Stimulated activated CD8-positive, alpha-beta memory T cell treated with anti-CD3 and anti-CD28 coated beads, Interleukin-4, amount 100 ng/mL, for 48 hours (primary cell): ENCODE measurements at regions not wholly inside any gene's neighbourhood (a gene's known extent, or its start where the extent isn't known, plus 50 kb on each side); places are given as distances from the start of the nearest gene placed in this dataset.

Experiments
- DNase-seq: peaks from one replicate; pipeline ENCODE4 v3.0.0-alpha.2; 2020

- peak; percentile 87 for DNase-seq
Observed at GRCh38 chr13:99859178-99860177, 112.1 kb downstream of the ZIC5 start.

DNA sequence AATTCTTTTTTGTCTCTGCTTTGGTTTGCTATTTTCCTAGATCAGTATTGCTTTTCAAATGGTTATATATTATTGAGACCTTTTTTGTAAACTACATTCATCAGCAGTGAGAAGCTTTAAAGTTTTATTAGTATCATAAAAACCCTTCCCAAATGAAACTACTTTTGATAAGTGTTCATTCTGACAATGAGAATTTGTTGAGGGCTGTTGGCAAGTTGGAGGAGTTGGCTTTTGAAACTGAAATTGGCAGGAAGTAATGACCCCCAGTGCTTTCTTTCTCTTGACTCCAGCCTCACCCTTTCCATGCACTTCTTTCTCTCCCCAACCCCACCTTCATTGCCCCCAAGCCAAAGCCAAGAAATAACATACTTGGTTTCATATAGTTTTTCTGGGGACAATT is 113.8 kb downstream of the ZIC5 start:
- DNase-seq: no peak

DNA sequence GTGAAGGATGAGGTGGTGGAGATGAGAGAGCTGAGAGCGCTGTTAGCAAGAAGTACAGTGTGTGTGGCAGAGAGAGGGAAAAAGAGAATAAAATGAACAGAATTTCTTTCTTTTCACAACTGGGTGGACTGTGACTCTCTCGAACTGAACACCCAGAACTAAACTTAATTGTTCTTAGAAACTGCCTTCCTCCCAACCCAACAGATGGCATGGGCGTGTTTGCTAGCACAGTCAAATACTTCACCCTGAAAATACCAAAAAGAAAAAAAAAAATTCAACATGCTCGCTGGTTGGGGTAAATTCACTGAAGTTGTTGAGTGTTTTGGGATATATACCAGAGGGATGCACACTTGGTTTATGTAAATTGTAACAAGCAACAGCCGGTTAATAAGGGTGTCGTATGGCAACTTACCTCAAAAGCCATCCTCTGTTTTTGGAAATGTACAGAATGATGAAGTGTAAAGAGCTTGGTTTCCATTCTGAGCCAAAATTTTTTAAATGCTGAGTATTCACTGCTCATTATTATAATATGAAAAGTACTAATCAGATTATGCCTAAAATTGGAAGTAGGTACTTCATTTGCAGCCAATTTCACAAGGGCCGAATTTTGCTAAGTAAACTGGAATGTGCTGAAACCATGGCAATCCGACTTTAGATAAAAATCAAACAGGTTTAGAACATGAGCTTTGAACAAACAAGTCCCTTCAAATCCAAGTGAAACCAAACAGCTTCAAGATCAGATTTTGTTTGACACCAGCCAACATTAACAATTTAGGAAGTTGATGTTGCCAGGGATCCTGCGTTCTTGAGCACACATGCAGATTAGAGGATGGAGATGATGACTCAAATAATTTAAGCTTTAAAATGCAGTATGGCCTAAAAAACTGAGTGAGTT is 115.8 kb downstream of the ZIC5 start:
- no peak for DNase-seq

GRCh38 chr13:99854366-99854765 is 117.2 kb downstream of the ZIC5 start:
- DNase-seq: no peak

DNA sequence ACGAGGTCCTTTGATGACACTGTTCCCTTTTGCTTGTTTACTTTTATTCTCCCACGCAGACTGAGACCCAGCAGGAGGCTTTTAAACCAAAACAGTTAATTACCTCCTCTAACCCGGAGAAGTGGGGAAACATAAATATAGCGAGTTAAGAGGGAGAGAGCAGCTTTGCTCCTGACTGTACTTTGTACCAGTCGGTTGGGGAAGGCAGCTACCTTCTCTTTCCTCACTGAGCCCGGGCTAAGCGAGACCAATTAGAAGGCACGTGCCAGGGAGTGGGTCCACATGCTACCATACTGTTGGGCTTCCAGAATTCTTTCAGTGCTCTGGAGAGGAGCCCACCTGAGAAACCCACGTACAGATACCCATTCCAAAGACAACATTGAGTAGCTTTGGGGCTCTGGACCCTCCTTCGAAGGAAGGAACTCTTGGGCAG is 124.2 kb downstream of the ZIC5 start:
- no peak for DNase-seq

DNA sequence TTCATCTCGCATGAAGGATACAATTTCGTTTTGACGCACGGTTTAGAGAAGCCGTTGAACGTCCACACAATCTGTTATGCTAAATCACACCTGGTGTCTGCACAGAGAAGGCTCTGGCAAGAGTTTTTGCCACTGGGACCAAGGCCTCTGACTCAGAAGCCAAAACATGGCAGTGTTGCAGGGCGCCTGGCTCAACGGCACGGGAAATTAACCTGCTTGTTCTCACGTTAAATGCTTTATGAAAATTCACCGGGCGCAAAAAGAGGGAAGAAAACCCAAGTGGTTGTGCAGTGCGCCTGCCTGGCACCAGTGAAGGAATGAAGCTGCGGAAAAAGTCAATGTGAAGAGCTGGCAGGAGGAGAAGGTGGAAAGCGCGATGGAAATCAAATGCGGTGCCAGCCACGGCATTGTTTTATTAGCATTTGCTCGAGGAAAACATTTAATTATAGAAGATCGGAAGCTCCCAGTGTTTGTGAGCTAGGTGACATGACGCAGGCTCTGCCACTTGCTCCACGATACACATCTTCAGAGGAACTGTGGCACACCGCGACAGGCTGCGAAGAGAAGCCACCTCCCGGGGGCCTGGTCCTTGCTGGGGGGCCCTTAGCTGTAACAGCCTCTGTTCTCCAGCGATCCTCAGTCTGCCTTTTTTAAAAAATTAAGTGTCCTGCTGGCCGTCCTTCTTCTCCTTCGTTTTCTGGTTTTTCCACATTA is 126.2 kb downstream of the ZIC5 start:
- no peak for DNase-seq

GRCh38 chr13:99844421-99844820 is 127.1 kb downstream of the ZIC5 start:
- no peak for DNase-seq

DNA sequence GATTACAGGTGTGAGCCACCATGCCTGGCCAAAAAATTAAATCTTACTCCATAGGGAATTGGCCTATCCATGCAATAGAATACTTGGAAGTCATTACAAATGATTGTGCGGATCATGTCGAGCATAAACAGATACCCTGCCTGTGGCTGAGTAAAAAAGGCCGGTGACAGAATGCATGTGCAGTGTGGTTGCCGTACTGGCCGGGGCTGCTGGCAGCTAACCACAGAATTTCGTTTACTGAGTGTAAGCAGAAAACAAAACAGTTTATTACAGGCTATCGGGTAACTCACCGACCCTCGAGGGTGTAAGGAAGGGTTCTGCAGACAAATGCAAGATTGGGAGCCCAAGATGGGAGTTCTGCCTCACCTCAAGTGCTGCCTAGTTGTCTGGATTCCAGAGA is 127.7 kb downstream of the ZIC5 start:
- DNase-seq: no peak

- DNase-seq: no peak
Observed at GRCh38 chr13:99842405-99842804, 129.2 kb downstream of the ZIC5 start.

- DNase-seq: no peak
Observed at GRCh38 chr13:99836291-99836690, 135.3 kb downstream of the ZIC5 start.

DNA sequence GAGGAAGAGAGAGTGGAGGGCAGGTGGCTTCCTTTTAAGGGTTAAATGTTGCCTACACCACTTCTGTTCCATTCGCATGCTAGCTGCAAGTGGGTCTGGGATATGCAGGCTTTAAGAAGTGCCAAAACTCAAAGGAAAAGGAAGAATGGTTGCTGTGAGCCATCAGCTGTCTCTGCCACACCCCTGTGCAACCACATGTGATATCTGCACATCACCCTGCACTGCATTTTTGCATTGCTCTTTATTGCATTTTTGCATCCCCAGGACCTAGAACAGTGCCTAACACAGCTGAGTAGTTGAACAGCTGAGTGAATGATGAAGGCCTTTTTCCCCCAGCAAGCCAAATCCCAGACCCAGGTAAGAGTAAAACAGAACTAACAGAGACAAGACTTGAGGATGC is 136.1 kb downstream of the ZIC5 start:
- DNase-seq: no peak

GRCh38 chr13:99834246-99834645 is 137.3 kb downstream of the ZIC5 start:
- no peak for DNase-seq

- no peak for DNase-seq
Observed at GRCh38 chr13:99832347-99832746, 139.2 kb downstream of the ZIC5 start.

GRCh38 chr13:99830931-99831330 is 140.6 kb downstream of the ZIC5 start:
- no peak for DNase-seq

- DNase-seq: no peak
Observed at GRCh38 chr13:99829593-99830239, 141.9 kb downstream of the ZIC5 start.

- DNase-seq: no peak
Observed at GRCh38 chr13:99829161-99829560, 142.4 kb downstream of the ZIC5 start.

DNA sequence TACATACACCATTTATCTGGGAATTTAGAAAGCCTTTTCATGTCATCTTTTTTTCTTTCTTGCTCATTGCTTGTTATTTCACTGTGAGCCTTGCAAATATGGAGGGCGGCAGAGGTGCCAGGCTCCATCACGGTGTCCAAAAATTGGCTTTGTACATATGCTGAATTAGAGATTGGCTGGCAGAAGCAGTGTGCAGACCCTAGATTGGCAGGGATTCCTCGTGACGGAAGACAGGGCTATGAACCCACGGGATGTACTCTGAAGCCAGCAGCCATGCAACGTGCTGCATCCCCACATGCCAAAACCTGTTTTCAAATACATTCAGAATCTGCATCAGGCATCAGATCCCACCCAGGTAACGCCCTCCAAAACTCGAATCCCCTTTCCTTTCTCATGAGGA is 142.8 kb downstream of the ZIC5 start:
- DNase-seq: no peak

DNA sequence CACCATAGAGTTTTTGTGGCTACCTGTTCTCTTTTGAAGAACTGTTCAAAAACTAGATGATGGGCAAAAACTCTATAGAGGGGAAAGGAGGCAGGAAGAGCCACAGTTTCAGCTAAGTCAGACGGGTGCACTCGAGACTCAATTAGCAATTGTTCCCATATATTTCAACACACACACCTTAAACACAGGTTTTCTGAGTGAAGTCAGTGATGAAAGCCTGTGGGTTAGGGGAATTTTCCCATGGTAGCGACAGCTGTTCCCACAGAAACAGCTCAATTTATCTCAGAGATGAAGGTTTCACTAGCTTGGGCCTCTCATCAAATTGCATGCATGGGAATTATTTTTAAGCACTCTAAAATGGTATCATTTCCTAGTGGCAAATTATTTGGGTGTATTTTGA is 143.4 kb downstream of the ZIC5 start:
- DNase-seq: no peak

DNA sequence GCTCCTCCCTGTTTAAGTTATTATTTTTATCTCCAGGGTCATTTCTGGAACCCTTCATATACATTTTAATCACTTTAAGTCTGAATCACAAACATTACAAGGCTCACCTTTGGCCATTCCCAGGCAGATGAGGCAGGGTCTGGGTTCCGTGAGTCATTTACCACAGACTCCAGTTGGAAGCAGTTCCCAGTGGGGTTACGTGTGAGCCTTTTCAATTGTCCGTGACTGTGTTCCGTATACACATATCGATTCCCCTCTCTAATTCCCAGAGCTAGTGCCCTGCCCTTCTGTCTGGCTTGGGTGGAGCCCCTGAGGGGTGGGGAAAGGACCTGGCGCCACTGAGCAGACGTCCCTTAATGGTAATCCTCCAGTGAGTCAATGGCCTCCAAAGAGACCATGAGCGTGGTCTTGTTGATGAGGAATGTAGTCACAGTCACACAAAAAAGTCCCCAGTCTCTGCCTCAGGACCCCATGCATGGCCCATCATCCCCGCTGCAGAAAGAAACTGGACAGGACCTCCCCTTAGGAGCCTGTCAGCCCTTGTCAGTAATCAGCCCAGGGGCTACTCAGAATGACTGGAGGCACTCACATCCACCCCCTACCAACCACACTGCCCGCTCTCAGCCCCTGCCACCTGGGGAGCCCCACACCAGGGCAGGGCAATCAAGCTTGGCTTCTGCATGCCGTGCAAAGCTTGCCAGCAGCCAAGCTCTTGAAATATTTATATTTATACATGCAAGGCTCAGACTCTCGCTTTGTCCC is 144.4 kb downstream of the ZIC5 start:
- no peak for DNase-seq

DNA sequence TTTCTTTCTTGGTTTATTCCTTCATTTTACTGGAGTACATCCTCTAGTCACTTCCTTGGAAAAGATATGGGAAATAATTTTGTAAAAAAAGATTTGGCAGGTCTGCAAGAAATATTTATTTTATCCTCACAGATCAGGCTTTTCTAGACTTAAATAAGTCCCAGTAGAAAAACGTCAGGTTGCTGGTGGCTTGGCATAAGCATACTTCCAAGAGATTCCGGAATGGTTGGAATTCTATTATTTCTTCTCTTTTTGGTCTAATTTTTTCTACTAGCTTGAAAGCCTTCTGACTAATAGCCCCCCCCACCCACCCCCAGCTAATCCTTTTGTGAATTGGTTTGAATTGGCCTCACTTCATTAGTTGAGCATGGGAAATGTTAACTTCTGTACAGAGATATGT is 147.6 kb downstream of the ZIC5 start:
- no peak for DNase-seq

GRCh38 chr13:99822820-99823219 is 148.7 kb downstream of the ZIC5 start:
- no peak for DNase-seq

DNA sequence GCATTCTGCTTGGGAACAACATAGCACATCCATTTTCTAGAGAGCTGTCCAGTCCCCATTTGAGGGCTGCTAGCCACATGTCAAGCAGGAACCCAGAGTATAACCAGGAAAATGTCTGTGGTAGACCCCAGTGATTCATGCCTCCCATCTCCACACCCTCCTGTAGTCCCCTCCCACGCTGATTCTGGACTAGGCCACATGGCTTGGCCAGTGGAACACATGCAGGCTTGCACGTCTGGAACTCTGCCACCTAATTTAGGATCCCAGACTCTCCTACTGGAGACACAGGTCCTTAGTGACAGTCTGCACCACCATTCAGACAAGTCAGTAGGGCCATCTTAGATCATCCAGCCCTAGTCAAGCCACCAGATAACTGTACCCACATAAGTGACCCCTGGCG is 149.8 kb downstream of the ZIC5 start:
- no peak for DNase-seq
